HG03066 (cell line): ENCODE measurements at regions not wholly inside any gene's neighbourhood (a gene's known extent, or its start where the extent isn't known, plus 50 kb on each side); places are given as distances from the start of the nearest gene placed in this dataset.

Source experiments
- ATAC-seq: cut with Tn5 transposase; IDR thresholded peaks from one replicate; pipeline ENCODE4 v1.9.1; 2021; ENCODE audit warnings: low read depth; ENCODE audit not compliant: unreplicated experiment

- ATAC-seq, result no peak
Measured at GRCh38 chr2:21658907-21659477, 535.2 kb downstream of the TDRD15 start.

GRCh38 chr2:21664083-21664482 lies 540.3 kb downstream of the TDRD15 start:
- ATAC-seq, result no peak

GRCh38 chr2:21667638-21668037 lies 543.9 kb downstream of the TDRD15 start:
- no peak for ATAC-seq

GRCh38 chr2:21668078-21668710 lies 544.4 kb downstream of the TDRD15 start:
- ATAC-seq, result no peak

GRCh38 chr2:21676041-21676440 lies 552.3 kb downstream of the TDRD15 start:
- no peak for ATAC-seq

GRCh38 chr2:21676676-21677075 lies 552.9 kb downstream of the TDRD15 start:
- ATAC-seq, result no peak

- ATAC-seq, result no peak
Measured at GRCh38 chr2:21683838-21684237, 560.1 kb downstream of the TDRD15 start.

GRCh38 chr2:21687589-21687988 lies 563.8 kb downstream of the TDRD15 start:
- no peak for ATAC-seq

- ATAC-seq, result no peak
Measured at GRCh38 chr2:21690005-21690404, 566.2 kb downstream of the TDRD15 start.

- ATAC-seq, result no peak
Measured at GRCh38 chr2:21693081-21693480, 569.3 kb downstream of the TDRD15 start.

- no peak for ATAC-seq
Measured at GRCh38 chr2:21694079-21694878, 570.5 kb downstream of the TDRD15 start.

GRCh38 chr2:21696900-21697299 lies 573.1 kb downstream of the TDRD15 start:
- ATAC-seq, result no peak

GRCh38 chr2:21700644-21701043 lies 576.9 kb downstream of the TDRD15 start:
- no peak for ATAC-seq

GRCh38 chr2:21710031-21710430 lies 586.3 kb downstream of the TDRD15 start:
- no peak for ATAC-seq

- no peak for ATAC-seq
Measured at GRCh38 chr2:21710496-21710895, 586.7 kb downstream of the TDRD15 start.

GRCh38 chr2:21715887-21716286 lies 592.1 kb downstream of the TDRD15 start:
- no peak for ATAC-seq

- no peak for ATAC-seq
Measured at GRCh38 chr2:21727101-21727500, 603.3 kb downstream of the TDRD15 start.

- ATAC-seq, result no peak
Measured at GRCh38 chr2:21728133-21728532, 604.4 kb downstream of the TDRD15 start.

- no peak for ATAC-seq
Measured at GRCh38 chr2:21730141-21730540, 606.4 kb downstream of the TDRD15 start.

GRCh38 chr2:21740484-21740883 lies 616.7 kb downstream of the TDRD15 start:
- no peak for ATAC-seq

- ATAC-seq, result no peak
Measured at GRCh38 chr2:21746499-21746898, 622.7 kb downstream of the TDRD15 start.

- no peak for ATAC-seq
Measured at GRCh38 chr2:21748501-21748900, 624.7 kb downstream of the TDRD15 start.
